ENCODE measurements at regions not wholly inside any gene's neighbourhood (a gene's known extent, or its start where the extent isn't known, plus 50 kb on each side); places are given as distances from the start of the nearest gene placed in this dataset.

GRCh38 chr4:155566354-155566753 lies 100.3 kb upstream of the GUCY1A1 start:
- TF ChIP-seq CTCF (optimal IDR thresholded peaks at IDR 0.05 in 1 of 3, IDR thresholded peaks at IDR 0.05 in 1 of 3, conservative IDR thresholded peaks at IDR 0.05 in 1 of 3; ENCODE audit: extremely low read depth in 1 of 3, insufficient read depth in 2 of 3, low read length in 3 of 3) (no peak), EZH2 (IDR thresholded peaks at IDR 0.05; ENCODE audit: low read length) (no peak)
